HG03520 (cell line): ENCODE measurements at regions not wholly inside any gene's neighbourhood (a gene's known extent, or its start where the extent isn't known, plus 50 kb on each side); places are given as distances from the start of the nearest gene placed in this dataset.

Experiments
- ATAC-seq: cut with Tn5 transposase; IDR thresholded peaks from one replicate; pipeline ENCODE4 v1.9.1; 2021; ENCODE audit warnings: mild to moderate bottlenecking, moderate library complexity; ENCODE audit not compliant: unreplicated experiment

DNA sequence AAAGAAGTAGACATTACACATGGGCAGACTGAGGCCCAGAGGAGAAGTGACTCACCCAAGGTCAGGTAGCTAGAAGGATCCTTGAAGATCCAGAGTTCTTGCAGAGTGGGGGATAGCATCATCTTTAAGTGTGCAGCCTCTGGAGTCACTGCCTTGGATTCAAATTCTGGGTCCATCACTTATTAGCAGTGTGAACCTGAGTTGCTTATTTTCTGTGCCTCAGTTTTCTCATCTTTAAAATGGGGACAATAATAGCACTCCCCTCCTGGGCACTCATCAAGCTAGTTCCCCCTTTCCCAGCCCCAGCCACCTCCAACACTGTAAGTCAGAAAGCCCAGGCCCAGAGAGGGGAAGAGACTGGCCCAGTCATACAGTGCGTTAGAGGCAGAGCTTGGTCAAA, 141.8 kb upstream of the PJA1 start:
- no peak for ATAC-seq

DNA sequence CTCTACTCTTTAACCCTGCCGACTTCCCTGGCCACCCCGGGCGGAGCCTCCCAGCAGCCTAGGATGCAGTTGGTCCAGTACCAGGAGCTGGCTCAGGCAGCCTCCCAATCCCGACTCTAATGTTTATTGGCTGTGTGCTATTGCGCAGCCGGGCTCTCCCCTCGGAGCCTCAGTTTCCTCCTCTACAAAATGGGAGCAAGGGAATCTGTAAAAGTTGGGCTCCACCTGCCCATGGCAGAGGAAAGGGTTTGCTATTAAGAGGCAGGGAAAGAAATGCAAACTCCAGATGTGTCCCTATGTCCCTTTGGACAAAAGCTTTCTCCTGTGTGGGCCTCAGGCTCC, 140.8 kb upstream of the PJA1 start:
- no peak for ATAC-seq

DNA sequence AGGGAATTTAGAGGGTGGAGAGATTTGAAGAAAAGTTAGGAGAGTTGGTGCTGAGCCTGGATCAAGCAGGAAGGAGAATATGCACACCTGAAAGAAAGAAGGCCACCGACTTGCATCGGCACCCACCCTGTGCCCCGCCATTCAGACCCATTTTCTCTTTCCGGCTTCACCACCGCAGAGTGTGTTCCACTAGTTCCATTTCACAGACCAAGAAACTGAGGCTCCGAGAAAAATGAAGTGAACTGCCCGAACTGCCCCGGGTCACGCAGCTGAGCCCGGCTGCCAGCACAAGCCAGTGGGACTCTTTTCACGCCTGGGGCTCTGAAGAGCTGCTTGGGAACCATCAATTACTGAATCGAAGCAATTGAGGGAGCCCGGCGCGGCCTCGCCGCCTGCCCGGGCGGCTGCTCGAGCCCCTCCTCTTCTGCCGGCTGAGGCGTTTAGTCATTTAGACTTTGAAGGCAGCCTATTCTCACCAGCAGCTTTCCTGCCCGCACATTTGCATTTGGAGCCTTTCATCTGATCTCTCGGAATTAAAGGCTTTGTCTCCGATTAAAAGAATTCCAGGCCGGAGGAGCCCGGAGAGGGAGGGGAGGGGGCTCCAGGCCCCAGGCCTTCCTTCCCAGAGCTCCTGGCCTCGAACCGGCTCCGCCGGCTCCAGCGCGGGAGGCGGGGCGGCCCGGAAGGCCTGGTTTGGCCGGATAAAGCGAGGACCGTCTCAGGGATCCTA, 140.2 kb upstream of the PJA1 start:
- no peak for ATAC-seq

DNA sequence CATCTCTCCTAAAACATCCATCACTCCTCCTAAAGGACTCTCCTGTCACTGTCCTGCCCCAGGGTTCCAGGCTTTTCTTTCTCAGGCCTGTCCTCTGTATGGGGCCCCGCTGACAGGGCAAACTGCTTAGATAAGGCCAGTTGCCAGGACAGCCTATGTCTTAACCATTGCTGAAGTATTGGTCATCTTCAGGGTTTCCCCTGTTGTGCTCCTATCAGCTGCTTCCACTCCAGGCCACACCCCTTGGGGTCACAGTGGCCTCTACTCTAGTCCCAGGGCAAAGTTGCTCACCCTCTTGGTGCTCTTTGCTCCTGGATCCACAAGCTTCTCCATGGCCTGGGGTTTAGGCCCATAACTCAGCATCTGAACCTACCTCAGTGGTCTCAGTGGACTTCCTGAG, 138.0 kb upstream of the PJA1 start:
- no peak for ATAC-seq

DNA sequence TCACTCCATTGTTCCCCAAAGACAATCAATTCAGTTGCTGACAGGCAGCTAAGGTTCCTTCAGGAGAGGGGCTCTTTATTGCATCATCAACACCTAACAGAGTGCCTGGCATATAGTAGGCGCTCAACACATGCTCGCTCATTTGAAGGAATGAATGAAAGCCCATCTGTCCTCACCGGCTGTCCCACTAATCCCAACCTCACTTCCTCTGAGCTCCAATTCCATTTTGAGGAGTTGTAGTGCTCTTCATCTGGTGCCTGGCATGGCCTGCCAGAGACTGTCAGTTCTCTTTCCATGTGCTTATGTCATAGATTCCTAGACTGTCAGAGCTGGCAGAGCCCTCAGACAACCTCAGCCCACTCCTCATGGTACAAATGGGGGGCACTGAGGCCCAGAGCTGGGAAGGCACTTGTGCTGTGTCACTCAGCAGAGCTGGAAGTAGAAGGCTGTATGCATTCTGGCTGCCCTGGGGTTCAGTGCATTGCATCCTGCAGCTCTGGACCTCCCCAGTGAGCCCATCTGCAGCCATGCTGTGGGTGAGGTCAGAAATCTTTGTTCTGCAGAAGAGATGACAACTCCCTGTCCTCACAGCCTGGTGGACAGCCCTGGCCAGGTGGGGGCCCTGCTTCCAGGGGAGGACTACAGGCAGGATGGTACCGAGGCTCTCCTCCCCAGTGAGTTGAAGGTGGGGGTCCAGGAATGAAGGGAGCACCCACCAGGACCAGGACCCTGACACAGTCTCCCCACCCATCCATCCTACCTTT, 134.9 kb upstream of the PJA1 start:
- ATAC-seq = no peak

DNA sequence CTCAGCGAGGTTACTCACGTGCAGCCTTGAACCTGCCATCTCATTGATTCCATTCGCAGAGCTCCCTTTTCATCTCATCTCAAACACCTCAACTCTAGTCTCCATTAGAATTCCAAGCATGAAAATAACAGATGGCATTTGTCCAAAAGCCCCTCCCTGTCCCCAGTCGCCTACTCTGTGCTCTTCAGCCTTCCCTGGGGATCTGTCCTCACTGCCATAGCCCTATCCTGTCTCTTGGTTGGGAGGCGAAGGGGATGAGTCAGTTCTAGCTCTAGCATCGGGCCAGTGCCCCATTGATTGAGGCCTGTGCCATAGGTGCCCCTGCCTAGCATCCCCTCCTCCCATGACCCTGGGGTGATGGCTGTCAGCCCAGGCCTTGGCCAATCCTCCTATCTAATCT, 134.0 kb upstream of the PJA1 start:
- no peak for ATAC-seq

DNA sequence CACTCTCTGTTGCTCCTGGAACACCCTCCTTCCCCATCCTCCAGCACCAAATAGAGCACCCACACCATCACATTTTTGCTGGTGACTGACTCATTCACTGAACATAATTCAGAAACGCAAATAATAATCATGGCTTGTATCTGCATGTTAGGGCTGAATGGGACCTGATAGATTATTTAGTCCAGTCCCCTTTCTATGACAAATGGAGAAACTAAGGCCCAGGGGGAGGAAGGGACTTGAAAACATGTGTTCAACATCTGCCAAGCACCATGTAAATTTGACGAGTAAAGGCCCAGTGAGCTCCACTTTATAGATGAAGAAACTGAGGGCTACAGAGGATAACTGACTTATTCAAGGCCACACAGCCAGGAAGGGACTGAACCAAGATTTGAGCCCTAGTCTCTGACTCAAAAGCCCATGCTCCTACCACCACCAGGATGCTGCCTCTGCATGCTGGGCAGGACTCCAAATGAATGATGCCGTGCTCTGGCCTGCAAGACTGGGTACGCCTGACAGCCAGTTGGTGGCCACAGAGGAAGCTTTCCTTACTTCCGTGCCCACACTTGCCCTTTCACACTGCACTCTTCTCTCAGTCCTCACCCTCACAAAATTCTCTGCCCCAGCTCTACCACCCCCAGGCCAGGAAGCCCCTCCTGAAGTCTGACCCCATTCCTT, 133.3 kb upstream of the PJA1 start:
- ATAC-seq = no peak

DNA sequence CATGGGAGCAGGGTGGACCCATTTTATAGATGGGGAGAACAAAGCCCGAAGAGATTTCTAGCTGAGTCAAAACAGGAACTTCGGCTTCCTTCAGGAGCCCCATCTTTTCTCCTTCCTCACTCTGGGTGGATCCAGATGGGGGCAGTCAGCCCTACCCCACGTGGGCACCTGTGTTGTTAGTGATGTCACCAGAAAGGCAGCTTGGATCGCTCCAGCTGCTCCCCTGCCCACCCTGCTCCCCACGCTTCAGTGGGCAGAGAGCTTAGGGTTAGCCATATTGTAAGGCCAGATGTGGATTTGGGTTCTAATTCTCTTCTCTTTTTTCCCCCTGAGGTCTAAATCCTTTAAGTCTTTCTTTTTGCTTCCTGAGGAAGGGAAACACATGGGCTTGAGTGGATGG, 132.3 kb upstream of the PJA1 start:
- no peak for ATAC-seq

DNA sequence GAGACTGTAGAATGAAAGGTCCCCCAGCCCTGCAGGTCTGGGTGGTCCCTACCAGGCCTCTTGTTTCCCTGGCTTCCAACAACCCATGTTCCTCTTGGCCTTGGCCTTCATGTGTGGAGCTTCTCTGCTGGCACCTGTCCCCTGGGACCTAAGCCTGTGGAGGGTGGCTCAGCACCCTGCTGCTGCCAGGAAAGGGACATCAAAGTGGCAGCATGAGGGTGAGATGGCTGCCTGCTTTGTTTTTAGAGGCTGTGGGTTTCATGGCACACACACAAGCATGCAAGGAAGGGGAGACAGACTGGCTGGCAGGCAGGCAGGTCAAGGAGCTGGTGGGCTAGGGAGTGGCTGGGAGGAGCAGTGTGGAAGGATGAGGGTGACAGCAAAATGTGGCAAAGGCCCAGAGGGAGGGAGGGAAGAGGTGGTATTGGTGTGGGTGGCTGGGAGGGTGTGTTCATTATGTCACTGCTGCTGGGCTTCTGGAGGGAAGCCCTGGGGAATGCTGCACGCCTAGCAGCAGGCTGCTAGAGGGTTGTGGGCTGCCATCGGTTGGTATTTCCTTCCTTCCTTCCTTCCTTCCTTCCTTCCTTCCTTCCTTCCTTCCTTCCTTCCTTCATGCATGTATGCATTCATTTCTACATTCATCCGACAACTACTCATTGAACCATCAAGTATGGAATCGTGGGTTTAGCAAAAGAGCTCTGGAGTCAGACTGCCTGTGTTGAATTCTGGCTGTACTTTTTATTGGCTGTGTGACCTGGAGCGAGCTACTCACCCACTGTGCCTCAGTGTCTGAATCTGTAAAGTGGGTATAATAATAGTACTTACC, 128.7 kb upstream of the PJA1 start:
- ATAC-seq = no peak

DNA sequence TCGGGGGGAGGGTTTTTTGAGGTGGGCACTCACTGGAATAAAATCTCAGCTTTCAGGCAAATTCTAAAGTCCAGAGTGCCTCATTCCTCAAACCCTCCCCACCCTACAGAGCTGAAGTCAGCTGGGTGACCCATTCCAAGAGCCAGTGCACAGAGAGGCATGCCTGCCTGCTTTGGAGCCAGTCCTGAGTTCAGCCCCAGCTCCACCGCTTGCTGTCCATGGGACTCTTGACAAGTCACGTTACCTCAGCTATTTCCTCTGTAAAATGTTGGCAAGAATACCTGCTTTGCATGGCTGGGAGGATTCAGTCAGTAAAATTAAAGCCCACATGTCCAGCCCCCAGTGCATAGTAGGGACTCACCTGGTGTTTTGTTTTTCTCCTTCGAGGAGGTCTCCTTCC, 125.9 kb upstream of the PJA1 start:
- no peak for ATAC-seq

DNA sequence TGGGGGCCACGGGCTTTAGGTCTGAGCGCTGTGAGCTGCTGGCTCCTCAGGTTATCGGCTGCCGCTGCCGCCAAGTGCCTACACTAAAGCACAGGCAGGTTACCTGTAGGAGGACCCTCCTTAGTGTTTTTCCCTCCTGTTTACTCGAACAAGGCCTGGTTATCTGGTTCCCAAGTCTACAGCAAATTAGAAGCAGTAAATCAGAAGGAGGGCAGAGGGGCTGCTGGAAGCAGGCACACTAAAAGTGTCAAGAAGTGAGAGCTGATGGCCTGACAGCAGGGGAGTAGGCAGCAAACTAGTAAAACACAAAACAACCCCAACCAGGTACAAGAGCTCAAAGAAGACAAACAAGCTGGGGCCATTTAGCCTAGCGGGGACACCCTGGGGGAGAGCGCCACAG, 125.0 kb upstream of the PJA1 start:
- ATAC-seq = no peak

DNA sequence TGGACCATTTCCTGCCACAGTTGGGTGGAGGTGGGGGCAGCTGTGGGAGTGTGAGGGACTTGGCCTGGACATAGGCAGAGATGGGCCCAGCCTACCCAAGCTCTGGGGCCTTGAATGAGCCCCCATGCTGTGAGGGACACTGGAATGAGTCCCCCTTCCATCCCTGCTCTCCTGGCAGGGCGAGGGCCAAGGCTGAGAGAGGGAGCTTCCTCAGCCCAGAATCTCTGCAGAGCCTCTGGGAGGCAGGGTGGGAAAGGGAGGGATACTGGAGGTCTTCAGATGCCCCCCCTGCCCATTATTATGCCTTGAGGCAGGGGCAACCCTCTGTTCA, 124.5 kb upstream of the PJA1 start:
- ATAC-seq = no peak

DNA sequence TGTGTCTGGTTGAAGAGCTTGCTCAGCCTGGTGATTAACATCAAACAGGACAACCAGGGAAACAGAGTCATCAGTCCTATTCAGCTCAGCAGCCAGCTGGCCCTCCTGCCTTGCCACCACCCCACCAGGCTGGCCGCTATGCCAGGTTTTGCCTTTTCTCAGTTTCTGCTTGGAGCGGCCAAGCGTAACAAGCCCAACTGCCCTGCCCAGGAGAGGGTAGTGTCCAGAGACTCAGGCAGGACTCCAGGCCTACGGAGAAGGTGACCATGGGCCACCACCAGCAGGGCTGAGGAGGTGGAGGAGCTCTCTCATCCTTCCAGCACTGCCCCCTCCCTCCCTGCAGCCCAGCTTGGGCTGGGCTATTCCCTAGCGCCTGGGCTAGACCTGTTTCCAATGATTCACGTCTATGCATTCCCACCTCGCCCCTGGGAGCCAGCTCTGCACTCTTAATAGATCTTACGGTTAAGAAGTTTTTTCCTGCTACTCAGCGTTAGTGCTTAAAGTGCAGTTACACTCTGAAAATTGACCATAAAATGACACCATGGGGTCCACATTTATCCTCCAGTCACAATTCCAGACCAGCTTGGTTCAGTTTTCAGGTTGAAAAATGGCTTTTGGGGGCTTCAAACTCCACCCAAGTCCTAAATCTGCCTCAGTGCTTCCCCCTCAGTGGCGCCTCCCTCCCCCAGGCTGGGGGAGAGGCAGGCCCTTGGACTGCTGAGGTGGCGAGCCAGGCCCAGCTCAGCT, 124.0 kb upstream of the PJA1 start:
- no peak for ATAC-seq

DNA sequence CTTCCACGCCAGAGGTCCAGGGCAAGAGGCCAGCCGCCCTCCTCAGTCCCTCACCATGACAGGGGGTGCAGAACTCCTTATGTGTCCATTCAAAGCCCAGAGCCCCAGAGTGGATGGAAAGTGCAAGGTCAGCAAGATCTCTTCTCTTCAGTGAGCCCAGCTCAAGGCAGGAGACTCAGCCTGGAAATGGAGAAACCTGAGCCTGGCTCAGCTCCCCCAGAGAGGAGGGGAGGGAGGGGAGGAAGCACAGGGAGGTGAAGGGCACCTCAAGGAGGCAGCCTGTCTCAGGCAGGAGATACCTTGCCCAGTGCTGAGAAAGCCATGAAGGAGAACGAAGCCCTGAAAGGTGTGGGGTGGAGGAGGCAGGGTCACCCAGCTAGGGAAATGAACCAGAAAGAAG, 121.8 kb upstream of the PJA1 start:
- ATAC-seq = no peak

DNA sequence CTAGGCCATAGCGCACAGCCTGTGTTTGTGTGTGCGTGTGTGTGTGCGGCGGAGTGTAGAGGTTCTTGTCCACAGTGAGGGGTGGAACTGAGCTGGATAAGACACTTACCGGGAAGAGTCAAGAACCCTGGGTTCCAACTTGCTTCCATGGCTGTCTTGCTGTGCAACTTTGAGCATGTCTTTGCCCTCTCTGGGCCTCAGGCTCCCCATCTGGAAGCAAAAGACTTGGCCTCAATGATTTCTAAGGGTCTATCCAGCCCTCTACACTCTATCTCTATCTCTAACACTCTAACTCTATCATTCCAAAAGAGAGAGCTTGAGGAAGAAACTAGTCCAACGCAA, 121.3 kb upstream of the PJA1 start:
- no peak for ATAC-seq

DNA sequence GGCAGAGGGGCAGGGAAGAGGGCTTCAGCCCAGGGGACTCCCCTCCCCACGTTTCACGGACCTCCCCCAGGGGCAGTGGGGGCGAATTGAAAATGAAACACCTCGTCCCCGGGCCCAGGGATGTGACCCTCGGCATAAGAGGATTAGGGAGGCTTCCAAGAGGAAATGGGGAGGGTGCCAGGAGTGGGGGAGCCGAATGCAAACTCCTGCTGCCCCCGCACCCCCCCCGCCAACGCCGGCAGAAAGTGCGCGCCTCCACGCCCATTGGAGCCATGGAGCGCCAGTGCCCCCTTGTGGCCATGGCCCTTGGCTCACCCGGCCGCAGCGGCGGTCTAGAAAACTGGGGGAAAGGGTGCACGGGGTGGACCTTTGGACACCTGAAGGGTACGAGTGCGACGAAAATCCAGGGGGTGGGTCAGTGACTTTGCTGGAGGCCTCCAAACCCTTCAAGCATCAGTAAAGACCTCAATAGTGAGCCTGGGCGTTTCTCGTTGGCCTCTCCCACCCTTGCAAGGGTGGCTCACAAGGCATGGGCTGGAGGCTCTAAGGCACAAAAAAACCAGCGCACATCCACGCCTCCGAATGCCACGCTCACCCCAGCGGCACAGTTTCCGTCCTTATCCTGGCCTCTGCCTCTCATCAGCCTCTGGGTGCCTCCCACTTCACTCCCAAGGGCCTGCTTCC, 120.8 kb upstream of the PJA1 start:
- ATAC-seq = peak; percentile 68

DNA sequence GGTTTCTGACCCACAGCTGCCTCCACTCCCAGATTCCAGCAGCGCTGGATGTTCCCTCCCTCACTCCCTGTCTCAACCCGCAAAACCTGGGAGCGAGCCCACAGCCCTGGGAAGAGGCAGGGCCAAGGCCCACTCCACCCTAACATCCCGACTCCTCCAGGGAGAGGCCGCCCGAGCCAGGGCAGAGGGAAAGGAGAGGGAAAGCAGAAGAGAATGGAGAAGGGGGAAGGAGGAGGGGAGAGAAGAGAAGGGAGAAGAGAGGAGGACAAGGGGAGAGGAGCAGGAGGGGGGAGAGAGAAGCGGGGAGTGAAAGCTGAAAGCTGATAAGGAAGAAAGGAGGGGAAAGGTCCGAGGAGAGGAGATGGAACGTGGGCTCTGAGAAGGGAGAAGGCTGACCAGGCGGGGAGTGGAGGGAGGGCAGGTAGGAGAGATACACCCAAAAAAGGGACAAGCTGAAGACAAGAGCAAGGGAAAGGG, 120.2 kb upstream of the PJA1 start:
- ATAC-seq = no peak

DNA sequence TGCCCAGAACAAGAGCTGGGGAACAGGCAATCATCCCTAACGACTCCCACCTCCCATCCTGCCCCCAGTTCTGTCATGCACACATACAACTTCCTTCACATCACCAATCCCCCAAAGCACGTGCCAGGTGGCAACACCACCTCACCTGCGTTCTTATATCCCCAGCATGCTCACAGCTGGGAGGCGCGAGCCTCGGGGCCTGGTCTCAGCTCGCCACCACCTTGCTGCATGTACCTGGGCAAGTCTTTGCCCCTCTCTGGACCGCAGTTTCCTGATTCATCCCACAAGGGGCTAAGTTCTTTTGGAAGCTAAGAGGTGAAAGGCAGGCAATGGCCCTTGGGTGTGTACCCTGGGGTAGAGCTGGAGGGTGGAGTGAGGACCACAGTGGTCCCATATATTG, 119.2 kb upstream of the PJA1 start:
- no peak for ATAC-seq

DNA sequence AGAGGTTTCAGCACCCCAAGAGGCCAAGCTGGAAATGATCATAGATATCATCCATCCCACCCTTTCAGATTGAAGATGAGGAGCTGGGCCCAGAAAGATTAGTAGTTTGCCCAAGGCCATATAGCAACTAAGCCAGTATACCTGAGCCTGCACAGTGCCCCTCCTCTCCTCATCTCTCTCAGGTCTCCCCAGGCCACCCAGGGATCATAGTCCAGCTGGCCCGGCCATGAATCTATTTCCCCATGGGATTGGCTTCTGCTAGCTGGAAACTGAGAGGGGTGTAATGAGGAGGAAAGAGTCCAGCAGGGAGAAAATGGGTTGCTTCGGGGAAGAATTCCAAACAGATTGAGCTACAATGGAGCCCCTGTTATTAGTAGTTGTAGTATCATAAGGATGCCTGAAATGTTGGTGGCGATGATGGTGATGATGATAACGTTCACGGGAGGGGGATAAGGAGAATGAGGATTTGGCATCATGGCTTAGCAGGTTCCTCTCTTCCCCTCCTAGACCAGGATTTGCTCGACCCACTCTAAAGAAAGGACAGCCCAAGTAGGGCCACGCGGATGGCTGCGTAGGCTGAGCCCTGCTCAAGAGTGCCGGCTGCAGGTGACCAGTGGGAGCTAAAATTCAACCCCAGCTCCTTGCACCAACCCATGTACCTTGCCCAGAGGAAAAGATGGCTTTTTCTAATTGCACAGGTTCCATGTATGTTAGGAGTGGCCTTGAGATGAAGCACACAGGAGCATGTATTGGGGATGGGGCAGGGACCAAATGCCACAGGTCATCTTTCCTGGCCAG, 117.8 kb upstream of the PJA1 start:
- no peak for ATAC-seq
